Embryonic facial prominence (tissue), 1 donor: ENCODE measurements at regions not wholly inside any gene's neighbourhood (a gene's known extent, or its start where the extent isn't known, plus 50 kb on each side); places are given as distances from the start of the nearest gene placed in this dataset.

Source experiments
- DNase-seq: peaks from one replicate; pipeline ENCODE4 v3.0.0-alpha.2; 2016; ENCODE audit errors: extremely low spot score

GRCh38 chr6:21377356-21377755 is 216.2 kb upstream of the SOX4 start:
- no peak for DNase-seq

DNA sequence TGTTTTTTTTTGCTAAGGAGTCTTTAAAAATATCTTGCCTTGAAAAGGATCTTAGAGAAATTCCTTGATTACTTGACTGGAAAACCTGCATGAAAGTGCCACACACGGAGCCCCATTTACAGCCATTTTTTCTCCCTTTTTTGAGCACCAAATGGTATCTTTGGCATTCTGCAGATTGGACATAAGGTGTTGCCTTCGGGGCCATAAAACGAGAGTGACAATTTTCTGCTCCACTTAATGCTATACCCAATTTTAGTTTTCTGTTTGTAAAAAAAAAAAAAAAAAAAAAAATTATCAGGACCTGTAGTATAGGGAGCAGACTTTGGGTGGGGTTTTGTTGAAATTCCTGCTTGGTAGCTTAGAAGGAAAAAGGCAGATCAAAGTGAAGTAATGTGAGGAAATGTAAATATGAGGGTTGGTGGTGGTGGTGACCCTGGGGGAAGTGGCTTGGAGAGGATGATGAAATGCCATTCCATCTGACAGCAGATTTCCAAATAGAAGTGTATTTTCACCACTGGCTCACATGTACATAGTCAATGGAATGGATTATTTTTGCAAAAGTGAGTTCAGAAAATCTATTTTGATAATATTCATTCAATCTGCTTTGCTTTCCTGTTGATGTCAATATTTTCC is 212.1 kb upstream of the SOX4 start:
- DNase-seq: no peak

DNA sequence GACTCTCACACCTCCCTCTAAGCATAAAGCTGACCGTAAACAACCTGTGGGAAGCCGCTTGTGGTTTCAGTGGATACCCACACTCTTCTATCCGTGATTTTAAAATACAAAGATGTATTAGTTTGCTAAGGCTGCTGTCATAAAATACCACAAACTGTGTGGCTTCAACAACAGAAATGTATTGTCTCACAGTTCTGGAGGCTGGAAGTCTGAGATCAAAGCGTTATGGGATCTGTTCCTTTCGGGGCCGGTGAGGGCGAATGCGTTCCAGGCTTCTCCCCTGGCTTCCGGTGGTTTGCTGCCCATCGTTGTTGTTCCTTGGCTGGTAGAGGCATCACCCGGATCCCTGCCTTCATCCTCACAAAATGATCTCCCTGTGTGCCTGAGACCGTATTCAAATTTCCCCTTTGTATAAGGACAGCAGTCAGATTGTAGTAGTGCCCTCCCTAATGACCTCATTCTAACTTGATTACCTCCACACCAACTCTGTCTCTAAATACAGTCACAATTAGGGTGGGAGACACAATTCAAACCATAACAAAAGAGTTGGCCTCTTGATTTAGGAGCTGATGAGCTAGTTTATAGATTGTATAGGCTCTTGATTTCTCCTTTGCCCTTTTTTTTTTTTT is 210.6 kb upstream of the SOX4 start:
- no peak for DNase-seq

- DNase-seq: no peak
Measured at GRCh38 chr6:21383450-21384085, 210.0 kb upstream of the SOX4 start.

- no peak for DNase-seq
Measured at GRCh38 chr6:21384216-21384615, 209.3 kb upstream of the SOX4 start.

DNA sequence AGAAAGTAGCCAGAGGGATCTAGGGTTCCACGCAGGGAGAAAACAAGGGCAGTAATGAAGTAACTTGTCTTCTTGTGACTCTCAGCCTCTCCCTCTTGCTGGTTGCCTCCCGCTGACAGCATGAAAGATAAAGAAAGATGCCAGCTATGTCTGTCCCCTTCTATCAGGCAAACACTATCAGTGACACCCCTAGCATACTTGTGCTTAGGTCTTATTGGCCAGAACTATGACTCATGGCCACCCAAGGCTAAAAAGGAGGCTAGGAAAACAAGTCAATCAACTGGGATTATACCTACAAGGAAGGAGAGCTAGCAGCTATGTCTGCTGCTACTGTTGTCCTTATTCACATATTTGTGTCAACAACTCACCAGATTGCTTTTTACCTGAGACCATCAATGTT is 206.8 kb upstream of the SOX4 start:
- no peak for DNase-seq

GRCh38 chr6:21390532-21391213 is 202.9 kb upstream of the SOX4 start:
- DNase-seq: no peak

DNA sequence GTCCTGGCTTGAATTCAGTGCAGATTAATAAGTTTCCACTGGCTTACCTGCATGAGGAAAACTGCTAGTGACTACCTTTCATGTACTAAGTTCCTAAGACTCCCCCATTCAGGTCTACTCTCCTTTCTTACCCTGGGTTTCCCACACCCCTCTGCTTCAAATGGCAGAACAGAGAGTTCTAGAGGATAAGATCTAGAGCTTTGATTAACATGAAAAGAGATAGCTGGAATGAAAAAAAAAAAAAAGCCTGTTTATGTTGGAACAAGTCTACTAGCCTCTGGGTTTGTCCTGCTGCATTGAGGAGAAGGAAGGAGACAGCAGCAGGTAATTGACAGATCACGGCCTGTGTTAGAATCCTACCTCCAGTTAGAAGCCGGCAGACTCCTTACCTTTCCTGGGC is 201.4 kb upstream of the SOX4 start:
- no peak for DNase-seq

DNA sequence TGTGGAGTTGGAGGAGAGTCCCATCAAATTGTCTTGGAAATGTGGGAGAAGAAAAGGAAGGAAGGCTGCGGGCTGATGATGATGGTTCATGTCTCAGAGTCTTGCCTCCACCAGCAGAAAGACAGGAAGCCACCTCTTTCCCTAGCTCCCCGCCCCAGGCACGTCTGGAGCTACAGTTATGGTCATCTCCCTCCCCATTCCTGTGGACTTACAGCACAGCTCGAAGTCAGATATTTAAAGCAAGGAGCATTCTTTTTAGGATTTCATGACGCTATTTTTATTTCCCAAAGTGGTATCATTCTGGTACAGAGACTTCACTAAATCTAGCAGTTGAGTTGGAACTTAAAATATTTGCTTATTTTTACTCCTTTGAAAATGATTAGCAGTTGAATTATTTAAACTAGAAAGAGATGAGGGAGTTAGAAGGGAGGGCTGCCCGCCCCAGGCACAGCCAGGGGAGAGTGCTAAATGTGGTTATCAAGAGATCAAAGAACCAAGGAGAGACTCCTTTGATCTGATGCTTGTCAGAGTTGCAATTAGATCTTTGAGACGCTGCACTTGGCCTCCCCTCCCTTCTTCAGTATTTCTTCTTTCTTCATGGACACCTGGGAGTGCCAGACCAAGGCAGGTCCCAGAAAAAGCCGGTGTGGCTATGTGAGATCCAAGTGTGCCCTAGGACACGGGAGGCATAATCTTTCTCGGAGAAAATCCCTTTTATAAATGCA is 199.9 kb upstream of the SOX4 start:
- DNase-seq: no peak

- DNase-seq: no peak
Measured at GRCh38 chr6:21395121-21395520, 198.4 kb upstream of the SOX4 start.

DNA sequence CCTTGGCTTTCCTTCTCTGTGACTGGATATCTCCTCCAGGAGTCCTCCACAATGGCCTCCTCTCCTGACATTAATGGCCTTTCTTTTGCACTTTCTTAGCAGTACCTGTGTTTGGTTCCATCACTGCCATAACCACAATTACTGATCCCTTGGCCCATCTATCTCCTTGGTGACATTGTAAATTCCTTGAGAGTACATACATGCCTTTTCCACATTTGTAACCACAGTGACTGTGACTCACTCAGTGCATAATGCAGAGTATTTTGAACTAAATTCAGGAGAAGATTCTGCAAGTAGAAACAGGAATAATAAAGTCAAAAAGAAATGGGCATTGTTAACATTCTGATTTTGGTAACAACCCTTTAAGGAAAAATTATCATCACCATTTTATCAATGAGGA is 197.2 kb upstream of the SOX4 start:
- DNase-seq: no peak

- no peak for DNase-seq
Measured at GRCh38 chr6:21398741-21399325, 194.7 kb upstream of the SOX4 start.

DNA sequence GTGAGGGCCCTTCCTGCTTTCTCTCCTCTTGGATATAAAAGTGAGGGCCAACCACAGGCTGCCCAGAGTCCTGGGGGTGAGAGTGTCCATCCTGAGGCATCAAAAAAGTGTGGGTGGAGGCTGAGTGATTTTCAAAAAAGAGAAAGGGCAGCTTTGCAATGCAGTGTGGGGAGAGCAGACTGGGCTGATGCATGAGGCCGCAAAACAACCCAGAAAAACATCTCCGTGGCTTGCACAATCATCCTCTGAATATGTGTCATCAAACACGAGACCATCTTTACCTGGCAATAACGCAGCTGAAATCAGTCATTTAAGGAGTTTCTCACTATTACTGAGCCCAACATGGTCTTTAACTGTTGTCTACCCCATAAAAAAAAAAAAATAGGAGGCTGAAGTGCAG is 191.2 kb upstream of the SOX4 start:
- no peak for DNase-seq

DNA sequence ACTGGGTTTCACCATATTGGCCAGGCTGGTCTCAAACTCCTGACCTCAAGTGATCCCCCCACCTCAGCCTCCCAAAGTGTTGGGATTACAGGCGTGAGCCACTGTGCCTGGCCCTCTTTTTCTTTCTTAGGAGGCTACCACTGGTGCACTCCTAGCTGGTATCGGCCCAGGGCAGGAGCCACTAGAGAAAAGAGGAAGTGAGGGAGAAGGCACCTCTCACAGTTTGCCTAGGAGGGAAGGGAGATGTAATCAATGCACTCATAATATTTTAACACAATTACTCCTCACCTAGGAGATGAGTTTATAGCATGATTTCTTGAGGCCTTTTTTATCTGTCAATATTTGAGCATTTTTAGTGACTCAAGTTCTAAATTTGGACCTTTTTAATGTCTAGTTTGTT is 189.0 kb upstream of the SOX4 start:
- DNase-seq: no peak

DNA sequence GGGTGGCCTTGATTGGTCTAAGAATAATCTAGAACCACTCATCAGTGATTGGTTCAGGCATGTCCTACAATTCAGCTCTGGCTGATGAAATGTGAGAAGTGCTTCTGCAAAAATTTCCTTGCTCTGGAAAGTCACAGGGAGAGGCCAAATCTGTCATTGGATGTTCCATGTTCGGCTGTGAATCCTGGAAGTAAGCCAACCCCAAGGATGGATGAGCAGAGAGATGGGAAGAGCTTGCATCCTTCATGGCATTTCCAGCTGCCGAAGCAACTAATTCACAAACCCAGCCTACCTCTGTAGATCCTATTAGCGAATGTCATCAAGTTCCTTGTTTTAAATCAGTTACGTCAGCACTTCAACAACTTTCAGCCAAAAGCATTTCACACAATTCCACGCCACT is 187.2 kb upstream of the SOX4 start:
- no peak for DNase-seq

GRCh38 chr6:21409231-21409630 is 184.3 kb upstream of the SOX4 start:
- DNase-seq: no peak

GRCh38 chr6:21413428-21413827 is 180.1 kb upstream of the SOX4 start:
- no peak for DNase-seq

GRCh38 chr6:21414065-21414464 is 179.5 kb upstream of the SOX4 start:
- DNase-seq: no peak

DNA sequence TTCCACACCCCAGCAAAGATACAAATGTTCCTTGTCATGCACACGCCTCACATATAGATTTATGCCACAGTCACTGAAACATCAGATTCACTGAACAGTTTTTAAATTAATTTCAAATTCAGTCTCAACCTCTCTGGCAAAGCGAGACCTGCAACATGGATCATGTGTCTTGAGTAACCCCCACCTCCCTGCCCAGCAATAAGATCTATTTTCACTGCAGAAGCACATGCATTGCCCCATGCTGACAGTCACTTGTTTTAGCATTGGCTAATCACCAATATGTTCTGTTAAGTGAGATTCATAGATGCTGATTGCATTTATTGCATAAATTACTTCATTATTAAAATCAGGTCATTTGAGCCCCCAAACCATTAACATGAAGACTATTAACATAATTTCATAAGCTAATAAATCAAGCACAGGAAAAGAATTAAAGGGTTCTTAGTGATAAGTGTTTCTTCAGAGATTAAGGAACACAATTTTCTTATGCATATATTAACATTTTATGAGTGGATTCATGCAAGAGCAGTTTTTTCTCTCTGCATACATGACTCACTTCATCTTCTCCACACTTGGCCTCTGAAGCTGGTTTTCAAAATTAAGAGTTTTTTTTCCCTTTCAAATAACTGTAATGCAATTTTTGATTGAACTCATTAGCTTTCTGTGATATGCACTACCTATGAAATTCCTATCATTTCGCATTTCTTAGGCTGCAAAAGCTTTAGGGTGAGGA is 173.2 kb upstream of the SOX4 start:
- DNase-seq: no peak

DNA sequence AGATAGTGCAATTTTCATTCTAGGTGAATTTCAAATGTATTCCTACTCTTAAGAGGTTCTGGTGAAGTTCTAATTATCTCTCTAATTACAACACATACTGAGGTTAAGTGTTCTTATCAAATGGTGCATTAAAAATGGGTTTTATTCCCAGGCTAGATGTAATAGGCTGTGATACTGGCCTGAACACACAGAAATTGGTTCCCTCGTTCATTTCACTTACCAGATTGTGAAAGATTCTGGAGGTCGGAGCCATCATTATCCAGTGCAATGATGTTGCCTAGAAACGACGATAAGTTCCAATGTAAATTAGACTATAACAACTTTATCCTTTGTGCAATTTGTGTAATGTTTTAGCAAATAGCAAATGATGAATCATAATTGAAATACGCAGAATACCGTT is 172.6 kb upstream of the SOX4 start:
- no peak for DNase-seq
